DOHH2 (cell line): ENCODE measurements at regions not wholly inside any gene's neighbourhood (a gene's known extent, or its start where the extent isn't known, plus 50 kb on each side); places are given as distances from the start of the nearest gene placed in this dataset.

Experiments
- EZH2phosphoT487 ChIP-seq: fragments of 200-600 bp; sonication (generic); IDR thresholded peaks from 2 replicates; pipeline ENCODE4 v1.6.1; 2017; ENCODE audit warnings: borderline replicate concordance, mild to moderate bottlenecking, antibody characterized with exemption, low read length, moderate library complexity, mixed read lengths
- TF ChIP-seq, protein P1 (sequence below): fragments of 200-600 bp; sonication (generic); IDR thresholded peaks from one replicate; pipeline ENCODE4 v1.5.1; 2014; ENCODE audit warnings: antibody characterized with exemption, mild to moderate bottlenecking, low read depth, low read length; ENCODE audit not compliant: poor library complexity, severe bottlenecking

DNA sequence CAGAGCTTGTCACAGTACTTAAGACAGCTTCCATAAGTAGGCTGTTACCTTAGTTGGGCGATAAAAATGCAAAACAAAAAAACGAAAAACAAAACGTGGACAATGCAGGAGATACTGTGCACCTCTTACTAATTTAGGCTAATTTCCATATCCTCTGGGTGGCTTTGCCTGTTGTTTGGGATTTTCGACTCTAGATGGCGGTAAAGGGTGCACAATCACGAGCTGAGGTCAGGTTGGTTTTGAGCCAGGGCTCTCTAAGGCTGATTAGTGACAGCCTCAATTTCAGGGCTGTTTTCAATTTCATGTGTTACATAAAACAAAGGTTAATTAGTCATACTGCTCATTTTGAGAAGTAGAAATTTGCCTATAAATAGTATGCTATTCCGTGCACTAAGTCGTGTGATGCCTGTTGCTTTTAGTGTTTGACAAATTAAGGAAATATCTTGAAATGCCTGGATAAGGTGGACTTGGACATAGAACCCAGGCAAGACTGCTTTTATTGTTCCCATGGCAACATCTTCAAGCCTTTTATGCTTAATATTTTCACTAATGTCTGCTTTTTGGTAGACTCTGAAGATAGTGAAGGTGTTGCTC is 493.1 kb downstream of the SOCS6 start:
- TF ChIP-seq, protein P1, sequence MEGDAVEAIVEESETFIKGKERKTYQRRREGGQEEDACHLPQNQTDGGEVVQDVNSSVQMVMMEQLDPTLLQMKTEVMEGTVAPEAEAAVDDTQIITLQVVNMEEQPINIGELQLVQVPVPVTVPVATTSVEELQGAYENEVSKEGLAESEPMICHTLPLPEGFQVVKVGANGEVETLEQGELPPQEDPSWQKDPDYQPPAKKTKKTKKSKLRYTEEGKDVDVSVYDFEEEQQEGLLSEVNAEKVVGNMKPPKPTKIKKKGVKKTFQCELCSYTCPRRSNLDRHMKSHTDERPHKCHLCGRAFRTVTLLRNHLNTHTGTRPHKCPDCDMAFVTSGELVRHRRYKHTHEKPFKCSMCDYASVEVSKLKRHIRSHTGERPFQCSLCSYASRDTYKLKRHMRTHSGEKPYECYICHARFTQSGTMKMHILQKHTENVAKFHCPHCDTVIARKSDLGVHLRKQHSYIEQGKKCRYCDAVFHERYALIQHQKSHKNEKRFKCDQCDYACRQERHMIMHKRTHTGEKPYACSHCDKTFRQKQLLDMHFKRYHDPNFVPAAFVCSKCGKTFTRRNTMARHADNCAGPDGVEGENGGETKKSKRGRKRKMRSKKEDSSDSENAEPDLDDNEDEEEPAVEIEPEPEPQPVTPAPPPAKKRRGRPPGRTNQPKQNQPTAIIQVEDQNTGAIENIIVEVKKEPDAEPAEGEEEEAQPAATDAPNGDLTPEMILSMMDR, result peak; percentile 72
- no peak for TF ChIP-seq EZH2phosphoT487
